Activated naive CD4-positive, alpha-beta T cell treated with Interleukin-2 at 50 U/mL for 16 hours (primary cell): ENCODE measurements at regions not wholly inside any gene's neighbourhood (a gene's known extent, or its start where the extent isn't known, plus 50 kb on each side); places are given as distances from the start of the nearest gene placed in this dataset.

Experiments
- DNase-seq: peaks from one replicate; pipeline ENCODE4 v3.0.0-alpha.2; 2020

DNA sequence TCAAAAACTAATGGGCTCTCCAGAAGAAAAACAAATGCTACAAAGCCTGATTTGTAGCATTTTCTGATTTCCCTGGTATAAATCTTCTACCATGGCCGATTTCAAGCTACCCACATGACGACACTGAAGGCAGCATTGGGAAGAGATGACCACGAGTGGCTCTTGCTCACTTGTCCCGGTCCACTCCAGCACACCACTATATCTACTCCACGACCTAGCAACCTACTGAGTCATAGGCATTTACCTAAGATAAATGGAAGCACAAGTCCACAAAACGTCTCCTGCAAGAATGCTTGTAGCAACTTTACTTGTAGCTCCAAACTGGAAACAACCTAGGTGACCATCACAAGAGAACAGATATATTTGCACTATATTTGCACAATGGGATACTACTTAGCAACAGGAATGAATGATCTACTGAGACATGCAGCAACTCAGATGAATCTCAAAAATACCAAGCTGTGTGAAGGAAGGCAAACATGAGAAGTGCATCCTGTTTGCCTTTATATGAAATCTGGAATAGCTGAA, 60.8 kb upstream of the HES1 start:
- no peak for DNase-seq

DNA sequence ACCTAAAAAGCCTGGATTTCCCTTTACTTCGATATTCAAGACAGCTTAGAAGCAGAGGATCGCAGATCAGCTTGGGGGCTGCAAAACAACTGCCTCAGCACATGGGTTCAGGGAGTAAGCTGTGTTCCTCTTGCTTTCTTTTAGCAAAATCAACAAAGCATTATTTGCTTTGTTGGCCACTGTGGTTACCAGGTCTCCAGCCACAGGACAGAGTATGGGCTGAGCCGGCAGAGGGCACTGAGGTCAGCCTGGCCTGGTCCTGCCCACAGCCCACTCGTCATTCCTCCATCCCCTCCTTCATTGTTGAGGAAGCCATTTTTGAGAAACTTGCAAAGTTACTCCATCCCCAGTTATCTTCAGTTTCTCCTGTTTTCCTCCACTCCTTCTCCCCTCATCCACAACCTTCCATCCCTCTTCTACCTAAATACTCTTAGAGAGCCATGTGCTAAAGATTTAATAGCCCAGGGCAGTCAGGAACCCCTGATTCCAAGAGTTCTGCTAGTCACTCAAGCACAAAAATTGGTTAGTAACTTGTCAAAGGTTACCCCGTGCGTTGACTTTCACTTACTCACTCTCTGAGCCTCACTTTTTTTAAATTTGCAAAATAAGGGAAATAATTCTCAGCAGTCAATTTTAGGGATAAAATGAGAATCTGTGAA, 60.0 kb upstream of the HES1 start:
- no peak for DNase-seq

DNA sequence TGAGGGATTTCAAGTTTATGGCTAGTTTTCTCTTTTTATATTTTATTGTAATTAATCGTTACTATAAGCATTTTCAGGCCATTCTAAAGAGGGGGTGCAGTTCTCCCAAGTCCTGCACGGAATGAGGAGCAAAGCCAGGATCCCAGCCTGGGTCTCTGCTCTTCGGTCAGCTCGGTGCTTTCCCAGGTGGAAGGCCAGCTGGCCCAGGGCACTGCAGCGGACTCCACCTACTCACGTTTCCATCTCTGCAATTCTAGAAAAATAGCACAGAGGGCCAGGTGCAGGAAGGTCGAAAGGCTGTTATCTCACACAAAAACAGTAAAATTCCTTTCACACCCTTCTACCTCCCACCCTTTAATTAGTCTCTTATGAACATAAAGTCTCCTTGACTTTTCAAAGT, 59.5 kb upstream of the HES1 start:
- no peak for DNase-seq

DNA sequence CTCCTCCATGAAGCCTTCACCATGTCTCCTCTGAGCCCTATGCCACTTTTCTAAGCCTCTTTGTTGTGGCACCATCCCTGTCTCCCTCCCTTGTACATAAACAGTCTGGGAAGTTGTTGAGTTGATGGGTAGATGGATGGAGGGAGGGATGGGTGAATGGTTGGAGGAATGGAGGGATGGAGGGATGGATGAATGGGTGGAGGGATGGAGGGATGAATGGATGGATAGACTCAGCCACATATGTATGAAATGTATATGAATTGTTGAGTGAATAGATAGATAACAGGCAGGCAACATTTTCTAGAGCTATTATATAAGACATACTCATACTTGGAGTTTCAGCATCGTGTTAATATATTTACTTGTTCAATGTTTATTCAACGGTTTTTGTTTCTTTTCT, 58.3 kb upstream of the HES1 start:
- DNase-seq, result no peak

DNA sequence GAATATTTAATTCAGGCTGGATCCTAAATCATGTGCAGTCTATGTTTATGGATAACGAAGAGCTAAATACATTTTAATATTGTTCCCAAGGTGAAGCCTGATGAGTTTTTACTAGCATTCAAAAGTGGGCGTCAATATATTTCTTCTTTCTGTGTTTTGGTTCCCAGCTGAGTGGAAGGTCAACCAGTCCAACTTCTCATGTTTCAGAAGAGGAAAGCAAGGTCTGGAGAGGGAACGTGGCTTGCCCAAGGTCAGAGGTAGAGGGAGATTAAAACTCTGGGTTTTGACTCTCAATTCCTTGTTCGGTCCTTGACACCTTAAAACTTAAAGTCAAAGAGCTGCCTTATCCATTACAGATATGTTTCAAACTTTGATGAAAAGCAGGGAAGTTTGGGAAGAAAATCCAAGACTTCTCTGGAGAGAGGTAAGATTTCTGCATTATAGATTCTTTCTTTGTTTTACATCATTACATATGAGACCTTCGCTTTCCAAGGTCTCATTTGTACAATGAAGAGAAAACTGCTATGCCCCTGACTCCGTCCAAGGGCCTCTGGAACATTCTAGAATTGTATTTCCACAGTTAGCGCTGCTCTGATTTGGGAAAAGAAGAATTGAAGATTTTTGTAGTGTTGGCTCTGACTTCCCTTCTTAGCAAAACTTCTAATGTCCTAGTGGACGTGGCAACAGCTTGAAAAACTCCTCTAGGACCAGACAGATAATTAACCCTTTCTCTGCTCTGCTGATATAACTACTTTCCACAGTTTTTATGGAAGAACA, 57.7 kb upstream of the HES1 start:
- DNase-seq, result no peak

DNA sequence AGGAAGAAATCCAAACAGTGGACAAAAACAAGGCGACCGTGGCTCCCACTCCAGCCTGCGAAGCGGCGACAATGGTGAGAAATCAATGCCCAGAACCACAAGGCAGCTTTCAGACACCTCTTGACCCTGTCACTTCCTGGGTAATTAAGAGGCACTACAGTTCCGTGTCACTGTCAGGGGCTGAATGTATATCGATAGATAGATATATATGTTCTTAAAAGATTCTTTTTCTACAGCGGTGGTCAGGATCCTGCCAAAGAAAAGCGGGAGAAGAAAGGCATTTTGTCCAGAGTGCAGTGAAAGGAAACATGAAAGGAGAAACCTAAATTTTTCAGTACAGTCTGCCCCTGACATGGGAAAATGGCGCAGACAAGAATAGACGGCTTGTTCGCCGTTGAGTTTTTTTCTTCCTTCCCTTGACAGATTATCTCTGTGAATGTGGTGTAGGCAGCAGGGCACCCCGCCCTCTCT, 56.2 kb upstream of the HES1 start:
- DNase-seq, result no peak

DNA sequence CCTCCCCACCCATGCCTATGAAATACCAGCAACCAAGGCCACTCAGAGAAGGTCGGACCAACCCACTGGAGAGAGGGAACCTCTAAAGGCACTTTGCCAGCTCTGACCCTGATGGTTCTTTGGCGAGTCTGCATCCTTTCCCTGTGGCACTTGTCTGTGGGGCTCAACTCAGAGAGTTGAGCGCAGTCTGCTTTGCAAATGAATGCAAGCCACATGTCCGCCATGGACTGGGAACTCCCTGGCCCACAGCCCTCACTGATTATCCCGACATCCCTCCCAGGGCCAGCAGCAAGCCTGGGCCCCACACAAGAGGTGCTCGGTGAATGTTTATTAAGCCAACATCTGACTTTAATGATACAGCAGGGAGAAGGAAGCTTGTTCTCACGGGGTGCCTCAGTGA, 55.5 kb upstream of the HES1 start:
- DNase-seq, result no peak

DNA sequence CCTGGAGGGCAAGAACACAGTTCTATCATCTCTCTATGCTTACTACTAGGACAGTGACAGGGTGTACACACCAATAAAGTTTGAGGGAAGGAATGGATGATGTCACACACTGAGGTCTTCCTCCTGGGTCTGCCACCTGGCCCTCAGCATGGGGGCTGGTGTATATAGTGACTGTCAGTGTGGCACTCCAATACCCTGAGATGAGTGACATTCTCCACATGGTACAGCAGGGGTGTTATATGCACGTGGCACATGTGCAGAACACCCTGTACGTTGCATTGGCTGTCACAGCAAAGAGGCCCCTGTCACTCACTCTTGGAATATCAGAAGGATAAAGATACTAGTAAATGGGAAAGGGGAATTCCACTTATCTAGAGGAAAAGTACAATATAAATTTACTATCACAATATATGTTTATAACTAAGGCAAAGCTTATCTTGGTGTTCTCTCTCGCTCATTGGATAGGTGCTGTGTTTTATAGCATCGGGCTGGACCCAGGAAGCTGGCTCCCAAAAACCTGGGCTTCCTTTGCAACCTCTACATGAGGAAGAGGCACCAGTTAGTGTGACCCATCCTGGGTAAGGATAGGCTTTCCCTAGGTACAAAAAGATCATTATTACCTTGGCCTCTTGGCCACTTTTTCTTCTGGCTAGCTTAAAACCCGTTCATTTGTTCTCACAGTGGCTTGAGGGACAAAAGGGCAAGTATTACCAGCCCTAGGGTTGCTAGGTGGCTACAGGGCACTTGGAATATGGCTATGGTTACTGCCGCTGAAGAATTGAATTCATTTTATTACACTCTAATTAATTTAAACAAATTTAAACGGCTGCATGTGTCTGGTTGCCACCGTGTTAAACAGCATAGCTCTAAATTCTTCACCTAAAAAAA, 54.8 kb upstream of the HES1 start:
- DNase-seq, result no peak

DNA sequence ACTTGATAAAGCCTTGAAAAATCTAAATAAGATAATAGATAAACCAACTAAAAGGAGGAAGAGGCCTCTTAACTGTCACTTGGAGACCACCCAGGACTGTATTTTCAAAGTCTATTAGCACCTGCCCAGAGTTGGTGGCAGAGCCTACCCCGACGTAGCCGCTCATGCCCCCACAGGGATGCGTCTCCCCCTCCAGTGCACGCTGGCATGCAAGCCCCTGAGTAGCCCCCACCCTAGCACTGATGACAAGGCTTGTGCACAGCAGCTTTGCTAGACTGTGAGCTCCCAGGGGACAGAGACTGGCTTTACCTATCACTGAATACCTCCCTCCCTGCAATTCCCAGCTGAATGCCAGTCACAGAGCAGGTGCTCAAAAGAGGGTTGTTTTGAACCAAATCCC, 54.1 kb upstream of the HES1 start:
- DNase-seq, result no peak

DNA sequence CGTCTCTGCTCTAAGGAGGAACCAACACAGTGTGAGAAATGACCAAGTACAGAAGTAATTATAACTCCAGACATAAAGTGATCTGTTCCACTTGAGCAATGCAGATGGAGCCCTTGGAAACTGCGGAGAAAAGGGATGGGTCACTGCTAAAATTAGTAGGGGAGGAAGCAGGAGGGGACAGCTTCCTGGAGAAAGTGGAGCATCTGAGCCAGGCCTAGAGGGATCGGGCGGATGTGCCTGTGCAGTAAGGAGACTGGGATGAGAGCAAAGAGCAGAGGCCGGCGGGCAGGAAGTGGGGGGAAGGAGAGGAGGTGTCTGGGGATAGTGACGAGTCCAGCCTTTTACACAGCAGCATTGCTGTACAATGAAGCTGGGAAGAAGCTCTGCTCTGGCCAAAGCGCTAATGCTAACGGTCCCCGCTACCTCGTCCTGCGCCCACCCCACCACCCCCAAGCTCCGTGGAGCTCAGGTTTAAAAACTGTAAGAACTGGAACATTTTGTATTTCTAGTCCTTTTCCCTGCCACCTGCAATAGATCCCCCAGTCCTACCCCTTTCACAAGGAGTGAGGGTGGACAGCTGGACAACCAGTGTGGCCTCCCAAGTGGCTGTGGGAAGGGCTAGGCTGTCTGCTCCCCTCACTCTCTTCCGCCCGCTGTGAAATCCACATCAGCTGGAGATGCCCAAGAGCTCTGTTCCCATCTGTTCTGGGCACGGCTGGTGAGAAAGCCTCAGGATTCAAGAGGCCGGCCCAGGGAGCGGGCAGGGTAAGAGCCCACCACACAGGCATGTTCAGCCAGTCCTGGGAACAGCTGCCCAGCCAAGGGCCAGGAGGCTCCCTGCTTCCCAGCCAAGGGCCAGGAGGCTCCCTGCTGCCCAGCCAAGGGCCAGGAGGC, 53.0 kb upstream of the HES1 start:
- DNase-seq, result no peak

DNA sequence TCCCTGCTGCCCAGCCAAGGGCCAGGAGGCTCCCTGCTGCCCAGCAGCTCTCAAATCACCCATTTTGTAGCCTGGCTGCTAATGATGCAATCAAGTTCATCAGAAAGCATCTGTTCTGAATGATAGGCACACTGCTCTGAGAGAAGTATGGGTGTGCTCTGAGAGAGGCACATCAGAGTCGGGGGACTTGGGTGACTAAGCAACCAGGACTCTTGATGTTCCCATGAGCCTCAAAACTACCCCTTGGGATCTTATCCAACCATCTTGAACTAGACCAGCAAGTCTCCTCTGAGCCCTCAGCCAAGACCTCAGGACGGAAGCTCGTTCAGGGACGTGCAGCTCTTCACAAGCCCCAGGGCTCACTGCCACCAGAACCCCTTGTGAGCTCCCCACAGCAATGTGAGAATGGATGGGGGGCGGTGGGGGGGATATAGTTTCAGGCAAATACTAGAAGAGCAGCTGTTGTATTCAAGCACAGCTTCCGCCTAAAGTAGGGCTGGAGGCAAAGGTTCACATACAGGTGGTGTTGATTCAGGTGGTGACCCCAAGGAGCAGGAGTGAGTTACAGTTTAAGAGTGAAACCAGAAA, 52.2 kb upstream of the HES1 start:
- no peak for DNase-seq

DNA sequence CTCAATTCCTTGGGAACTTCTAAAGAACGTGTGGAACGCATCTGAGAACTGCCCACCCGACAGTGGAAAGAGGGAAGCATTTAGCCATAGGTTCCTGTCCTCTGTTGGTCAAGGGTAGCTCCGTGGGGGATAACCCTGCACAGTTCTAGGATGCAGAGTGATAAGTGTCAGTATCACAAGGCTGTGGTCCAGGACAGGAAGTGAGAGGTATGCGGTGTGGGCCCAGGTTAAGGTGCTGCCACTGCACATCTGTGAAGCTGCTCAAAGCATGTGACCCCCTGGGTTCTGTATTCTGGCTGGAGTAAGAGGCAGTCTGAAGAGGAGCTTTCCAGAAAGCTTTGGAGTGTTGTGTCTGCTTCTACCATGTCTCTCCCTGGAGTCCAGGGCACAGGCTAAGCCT, 51.7 kb upstream of the HES1 start:
- no peak for DNase-seq
